Mucosa of rectum (tissue), 2 donors: ENCODE measurements at regions not wholly inside any gene's neighbourhood (a gene's known extent, or its start where the extent isn't known, plus 50 kb on each side); places are given as distances from the start of the nearest gene placed in this dataset.

Source experiments
- H3K27ac ChIP-seq, 2 donors: one replicate each; pipeline ENCODE4 v1.7.0; 2013; ENCODE audit warnings: inconsistent platforms in 2 of 2, low read depth in 2 of 2, low read length in 2 of 2
- H3K27me3 ChIP-seq, 2 donors: one replicate each; pipeline ENCODE4 v1.7.0; 2013; ENCODE audit warnings: low read length in 2 of 2; ENCODE audit not compliant: control insufficient read depth in 2 of 2, insufficient read depth in 2 of 2
- H3K36me3 ChIP-seq, 2 donors: one replicate each; pipeline ENCODE4 v1.7.0; 2013; ENCODE audit warnings: low read length in 2 of 2; ENCODE audit not compliant: control insufficient read depth in 2 of 2, insufficient read depth in 2 of 2
- H3K4me1 ChIP-seq, 2 donors: one replicate each; pipeline ENCODE4 v1.7.0; 2013; ENCODE audit warnings: low read length in 2 of 2, mild to moderate bottlenecking in 1 of 2; ENCODE audit not compliant: control insufficient read depth in 2 of 2, insufficient read depth in 2 of 2
- H3K4me3 ChIP-seq, 2 donors: one replicate each; pipeline ENCODE4 v1.7.0; 2013; ENCODE audit warnings: low read length in 2 of 2
- H3K9ac ChIP-seq, 2 donors: one replicate each; pipeline ENCODE4 v1.7.0; 2013; ENCODE audit warnings: low read length in 2 of 2, low read depth in 1 of 2, mild to moderate bottlenecking in 1 of 2
- H3K9me3 ChIP-seq, 2 donors: one replicate each; pipeline ENCODE4 v1.7.0; 2013; ENCODE audit warnings: low read length in 2 of 2; ENCODE audit not compliant: control insufficient read depth in 2 of 2
- donor health status: healthy.
- donor health status: Normal muscosa, but diverticular disease.

GRCh38 chr2:2942906-2943305, 434.7 kb downstream of the EIPR1 start:
- Histone ChIP-seq H3K9ac (no peak overlapping the region), H3K27me3 (no peaks in the 10 kb centered on the region), H3K36me3 (no peaks in the 10 kb centered on the region), H3K27ac (no peak overlapping the region), H3K9me3 (peaks cover 0 to 3% of the 10 kb centered on the region in 2 donors), H3K4me1 (no peaks in the 10 kb centered on the region), H3K4me3 (no peak overlapping the region)

GRCh38 chr2:2942225-2942624, 435.4 kb downstream of the EIPR1 start:
- H3K9me3 ChIP-seq, result peaks cover 0 to 3% of the 10 kb centered on the region in 2 donors
- H3K4me3 ChIP-seq, result no peak overlapping the region
- H3K4me1 ChIP-seq, result no peaks in the 10 kb centered on the region
- no peaks in the 10 kb centered on the region for H3K27me3 ChIP-seq
- no peaks in the 10 kb centered on the region for H3K36me3 ChIP-seq
- no peak overlapping the region for H3K27ac ChIP-seq
- H3K9ac ChIP-seq, result no peak overlapping the region

- Histone ChIP-seq H3K27ac (no peak overlapping the region), H3K36me3 (no peaks in the 10 kb centered on the region), H3K27me3 (no peaks in the 10 kb centered on the region), H3K4me1 (no peaks in the 10 kb centered on the region), H3K9me3 (peaks cover 0 to 3% of the 10 kb centered on the region in 2 donors), H3K4me3 (no peak overlapping the region), H3K9ac (no peak overlapping the region)
These were observed 436.4 kb downstream of the EIPR1 start for GRCh38 chr2:2941205-2941604.

DNA sequence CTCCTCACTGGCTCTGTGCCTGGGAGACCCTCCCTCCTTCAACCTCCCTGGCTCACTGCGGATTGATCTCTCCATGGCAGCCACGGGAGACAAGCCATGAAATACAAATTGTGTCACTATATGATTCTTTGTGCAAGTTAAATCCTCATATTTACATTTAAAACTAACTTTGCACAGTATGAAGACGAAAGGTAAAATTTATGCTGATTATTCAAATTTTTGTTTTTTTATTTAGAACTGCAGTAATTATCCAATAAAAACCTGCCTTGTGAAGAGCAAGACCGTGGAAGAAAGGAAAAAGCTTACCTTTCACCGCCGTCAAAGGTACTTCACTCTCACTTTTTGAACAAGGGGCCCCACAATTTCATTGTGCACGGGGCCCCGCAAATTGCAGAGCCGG, 436.9 kb downstream of the EIPR1 start:
- H3K9me3 ChIP-seq, result peaks cover 0 to 3% of the 10 kb centered on the region in 2 donors
- no peaks in the 10 kb centered on the region for H3K36me3 ChIP-seq
- no peaks in the 10 kb centered on the region for H3K27me3 ChIP-seq
- H3K27ac ChIP-seq, result no peak overlapping the region
- H3K4me1 ChIP-seq, result no peaks in the 10 kb centered on the region
- no peak overlapping the region for H3K4me3 ChIP-seq
- H3K9ac ChIP-seq, result no peak overlapping the region

DNA sequence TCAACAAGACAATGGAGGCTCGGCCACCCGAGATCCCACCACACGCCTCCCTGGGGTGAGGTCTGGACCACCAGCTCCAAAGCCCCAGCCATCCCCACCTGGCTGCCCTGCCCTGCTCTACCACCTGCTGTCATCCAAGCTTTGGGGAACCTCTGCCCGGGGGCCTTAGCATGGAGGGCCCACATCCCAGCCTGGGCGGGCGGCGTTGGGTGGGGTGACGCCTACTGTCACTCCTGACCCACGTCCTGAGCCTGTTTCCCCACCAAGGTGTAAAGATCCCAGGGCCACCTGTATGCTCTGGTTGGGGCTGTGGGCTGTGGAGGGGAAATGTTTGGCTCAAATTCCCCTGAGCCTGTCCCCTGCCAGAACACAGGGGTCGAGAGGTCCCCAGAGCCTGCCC, 437.6 kb downstream of the EIPR1 start:
- Histone ChIP-seq H3K4me1 (no peaks in the 10 kb centered on the region), H3K9me3 (peaks cover 0 to 3% of the 10 kb centered on the region in 2 donors), H3K27me3 (no peaks in the 10 kb centered on the region), H3K9ac (no peak overlapping the region), H3K36me3 (no peaks in the 10 kb centered on the region), H3K27ac (no peak overlapping the region), H3K4me3 (no peak overlapping the region)

GRCh38 chr2:2939078-2939795, 438.4 kb downstream of the EIPR1 start:
- no peak overlapping the region for H3K27ac ChIP-seq
- peaks cover 0 to 3% of the 10 kb centered on the region in 2 donors for H3K9me3 ChIP-seq
- H3K27me3 ChIP-seq, result no peaks in the 10 kb centered on the region
- H3K4me3 ChIP-seq, result no peak overlapping the region
- no peak overlapping the region for H3K9ac ChIP-seq
- H3K36me3 ChIP-seq, result no peaks in the 10 kb centered on the region
- H3K4me1 ChIP-seq, result no peaks in the 10 kb centered on the region

DNA sequence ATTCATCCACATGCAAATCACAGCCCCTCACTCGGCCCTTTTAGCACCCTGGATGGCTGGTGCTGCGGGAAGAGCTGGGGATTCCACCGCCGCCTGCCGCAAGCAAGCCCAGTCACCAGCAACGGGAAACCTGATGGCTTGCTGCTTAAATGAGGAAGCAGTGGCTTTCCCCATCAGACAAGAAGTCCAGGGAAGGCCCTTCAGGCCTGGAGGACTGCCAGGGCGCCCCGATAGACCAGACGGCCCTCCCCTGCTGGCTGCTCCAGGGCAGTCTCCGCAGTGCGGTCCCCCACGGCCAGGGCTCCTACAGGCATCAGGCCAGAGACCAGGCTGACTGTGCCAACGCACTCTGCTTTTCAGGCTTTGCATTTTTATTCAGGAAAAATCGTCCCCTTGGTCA, 439.1 kb downstream of the EIPR1 start:
- H3K9ac ChIP-seq, result no peak overlapping the region
- H3K4me1 ChIP-seq, result no peaks in the 10 kb centered on the region
- H3K9me3 ChIP-seq, result peaks cover 0 to 3% of the 10 kb centered on the region in 2 donors
- H3K27me3 ChIP-seq, result no peaks in the 10 kb centered on the region
- H3K4me3 ChIP-seq, result no peak overlapping the region
- H3K27ac ChIP-seq, result no peak overlapping the region
- no peaks in the 10 kb centered on the region for H3K36me3 ChIP-seq

DNA sequence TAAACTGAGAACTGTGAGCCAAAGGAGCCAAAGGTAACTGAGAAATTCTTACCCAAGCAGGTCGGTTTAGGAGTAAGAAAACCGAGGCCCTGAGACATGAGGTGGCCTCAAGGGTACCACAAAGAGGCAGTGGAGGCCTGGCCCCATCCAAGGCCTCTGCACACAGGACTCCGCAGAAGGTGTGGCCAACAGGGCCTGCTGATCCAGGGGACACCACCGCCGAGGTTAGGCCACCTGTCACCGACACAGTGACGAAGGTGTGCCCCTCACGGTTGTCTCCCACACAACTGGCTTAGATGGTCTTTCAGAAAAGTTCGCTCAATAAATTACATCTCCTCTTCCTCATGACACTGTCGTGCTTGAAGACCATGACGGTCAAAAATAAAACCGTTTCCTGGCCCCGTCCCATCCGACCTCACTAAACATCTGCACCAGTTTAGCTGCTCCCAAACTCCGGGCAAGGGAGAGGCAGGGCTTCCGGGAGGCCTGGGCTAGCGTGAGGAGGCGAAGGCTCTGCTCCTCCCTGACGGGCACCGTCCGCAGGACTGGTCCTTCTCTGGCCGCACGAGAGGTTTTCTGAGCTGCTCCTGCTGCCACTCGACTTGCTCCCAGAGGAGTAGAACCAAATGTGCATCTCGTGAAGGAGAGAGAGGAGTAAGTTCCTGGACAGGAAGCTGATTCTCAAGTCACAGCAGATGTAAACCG, 442.0 kb downstream of the EIPR1 start:
- Histone ChIP-seq H3K9me3 (peaks cover 0 to 3% of the 10 kb centered on the region in 2 donors), H3K27me3 (no peaks in the 10 kb centered on the region), H3K4me3 (no peak overlapping the region), H3K9ac (no peak overlapping the region), H3K27ac (no peak overlapping the region), H3K36me3 (no peaks in the 10 kb centered on the region), H3K4me1 (no peaks in the 10 kb centered on the region)

DNA sequence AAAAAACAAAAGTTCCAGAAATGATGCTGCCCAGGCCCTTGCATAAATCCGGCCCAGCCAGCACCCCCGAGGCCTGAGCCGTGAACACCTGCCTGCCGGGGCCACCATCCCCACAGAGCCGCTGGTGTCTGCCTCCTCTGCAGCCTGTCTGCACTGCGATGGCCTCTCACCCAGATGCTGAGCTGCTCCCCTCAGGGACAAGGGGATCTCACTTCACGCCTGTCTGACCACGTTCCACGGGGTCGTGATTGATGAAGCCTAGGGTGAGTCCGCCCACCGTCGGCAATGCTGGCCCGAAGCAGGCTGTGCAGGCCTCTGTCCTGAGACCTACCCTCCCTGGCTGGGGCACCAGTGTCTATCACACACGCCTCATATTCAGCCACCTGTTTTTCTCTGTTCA, 444.2 kb downstream of the EIPR1 start:
- Histone ChIP-seq H3K9me3 (no peaks in the 10 kb centered on the region), H3K4me3 (no peak overlapping the region), H3K27me3 (no peaks in the 10 kb centered on the region), H3K36me3 (no peaks in the 10 kb centered on the region), H3K4me1 (no peaks in the 10 kb centered on the region), H3K9ac (no peak overlapping the region), H3K27ac (no peak overlapping the region)

GRCh38 chr2:2932692-2933305, 444.8 kb downstream of the EIPR1 start:
- Histone ChIP-seq H3K4me1 (no peaks in the 10 kb centered on the region), H3K36me3 (no peaks in the 10 kb centered on the region), H3K27me3 (no peaks in the 10 kb centered on the region), H3K4me3 (no peak overlapping the region), H3K9me3 (no peaks in the 10 kb centered on the region), H3K27ac (no peak overlapping the region), H3K9ac (no peak overlapping the region)
